Thyroid gland (tissue), 4 donors: ENCODE measurements at regions not wholly inside any gene's neighbourhood (a gene's known extent, or its start where the extent isn't known, plus 50 kb on each side); places are given as distances from the start of the nearest gene placed in this dataset.
"Not testable (repeated sequence)": the region's sequence is repeated elsewhere in the genome, so short reads cannot be mapped to it uniquely, and the experiment has no call there.

Experiments
- DNase-seq, 2 donors: peaks; one replicate each; pipeline ENCODE4 v3.0.0-alpha.2; 2019
- H3K27ac ChIP-seq, 3 donors: fragments of 200-600 bp; sonication (generic); 1 replicate in 2 of 3; 2 replicates in 1 of 3; pipeline ENCODE4 v1.5.1; 2016 to 2019; ENCODE audit warnings: mild to moderate bottlenecking in 1 of 3, moderate library complexity in 1 of 3
- H3K27me3 ChIP-seq: fragments of 200-600 bp; sonication (generic); one replicate; pipeline ENCODE4 v1.5.1; 2019
- H3K36me3 ChIP-seq, 2 donors: fragments of 200-600 bp; sonication (generic); one replicate each; pipeline ENCODE4 v1.5.1; 2016 to 2019
- H3K4me1 ChIP-seq, 2 donors: fragments of 200-600 bp; sonication (generic); one replicate each; pipeline ENCODE4 v1.5.1; 2017 to 2019
- H3K4me3 ChIP-seq, 3 donors: fragments of 200-600 bp; sonication (generic); replicated peaks in 1 of 3; 1 replicate in 2 of 3; 2 replicates in 1 of 3; pipeline ENCODE4 v1.5.1; 2016; ENCODE audit warnings: mild to moderate bottlenecking in 1 of 3
- H3K9me3 ChIP-seq: fragments of 200-600 bp; sonication (generic); one replicate; pipeline ENCODE4 v1.5.1; 2017
- CTCF ChIP-seq, 6 experiments: fragments of 200-600 bp in 3 of 6; fragments of 450-650 bp in 3 of 6; sonication (generic) in 3 of 6; IDR thresholded peaks; one replicate each; pipeline ENCODE4 v1.5.1; 2016 to 2019; ENCODE audit warnings: antibody characterized with exemption in 6 of 6, mild to moderate bottlenecking in 2 of 6, inconsistent platforms in 1 of 6, moderate library complexity in 1 of 6
- POLR2A ChIP-seq, 2 donors: fragments of 450-650 bp; IDR thresholded peaks; one replicate each; pipeline ENCODE4 v1.6.1; 2017; ENCODE audit warnings: antibody characterized with exemption in 2 of 2, mild to moderate bottlenecking in 2 of 2, moderate library complexity in 1 of 2
- WGBS, 2 donors: methylation state at CpG; one replicate each; pipeline ENCODE4 v1.1.5; 2017; 5-methylcytosine and 5-hydroxymethylcytosine counted together
- intact Hi-C: fragments of 100-400 bp; cut with DNase I; formaldehyde crosslinking; loops from one replicate; pipeline ENCODE4 v1.15.1; 2023

GRCh38 chr5:32859211-32859641, 148.1 kb downstream of the NPR3 start:
- H3K9me3 ChIP-seq = no peaks in the 10 kb centered on the region
- H3K4me1 ChIP-seq = no peaks in the 10 kb centered on the region
- no peaks in the 10 kb centered on the region for H3K27me3 ChIP-seq
- H3K27ac ChIP-seq = no peak overlapping the region
- DNase-seq = no peak
- no peak overlapping the region for H3K4me3 ChIP-seq
- no peak for TF ChIP-seq POLR2A (IDR thresholded peaks at IDR 0.05)
- no peak for TF ChIP-seq CTCF (IDR thresholded peaks at IDR 0.05)
- intact Hi-C loops = no loop called here
- H3K36me3 ChIP-seq = no peaks in the 10 kb centered on the region

- Histone ChIP-seq H3K4me3 (no peak overlapping the region), H3K27ac (no peak overlapping the region), H3K9me3 (no peaks in the 10 kb centered on the region), H3K27me3 (no peaks in the 10 kb centered on the region), H3K36me3 (no peaks in the 10 kb centered on the region), H3K4me1 (no peaks in the 10 kb centered on the region)
- WGBS, 2 donors = 73 to 75% methylated on average over 5 of the region's 5 CpGs
- TF ChIP-seq CTCF (IDR thresholded peaks at IDR 0.05) (no peak), POLR2A (IDR thresholded peaks at IDR 0.05) (no peak)
- intact Hi-C loops = no loop called here
- no peak for DNase-seq
Measured at GRCh38 chr5:32865475-32865874, 154.4 kb downstream of the NPR3 start.

GRCh38 chr5:32866138-32866537, 155.0 kb downstream of the NPR3 start:
- Histone ChIP-seq H3K27ac (no peak overlapping the region), H3K4me1 (no peaks in the 10 kb centered on the region), H3K4me3 (no peak overlapping the region), H3K27me3 (no peaks in the 10 kb centered on the region), H3K36me3 (no peaks in the 10 kb centered on the region), H3K9me3 (no peaks in the 10 kb centered on the region)
- TF ChIP-seq POLR2A (IDR thresholded peaks at IDR 0.05) (no peak), CTCF (IDR thresholded peaks at IDR 0.05) (no peak)
- intact Hi-C loops = no loop called here
- WGBS, 2 donors = 87 to 90% methylated on average over 1 of the region's 1 CpG
- no peak for DNase-seq

- Histone ChIP-seq H3K36me3 (no peaks in the 10 kb centered on the region), H3K4me1 (no peaks in the 10 kb centered on the region), H3K4me3 (no peak overlapping the region), H3K27ac (no peak overlapping the region), H3K27me3 (no peaks in the 10 kb centered on the region), H3K9me3 (no peaks in the 10 kb centered on the region)
- intact Hi-C loops = no loop called here
- 84 to 86% methylated on average over 3 of the region's 3 CpGs for WGBS, 2 donors
- TF ChIP-seq POLR2A (IDR thresholded peaks at IDR 0.05) (no peak), CTCF (IDR thresholded peaks at IDR 0.05) (no peak)
- no peak for DNase-seq
Measured at GRCh38 chr5:32869216-32869615, 158.1 kb downstream of the NPR3 start.

- no peak for TF ChIP-seq POLR2A (IDR thresholded peaks at IDR 0.05)
- TF ChIP-seq CTCF (IDR thresholded peaks at IDR 0.05) = no peak
- Histone ChIP-seq H3K4me3 (no peak overlapping the region), H3K9me3 (no peaks in the 10 kb centered on the region), H3K27ac (no peak overlapping the region), H3K27me3 (no peaks in the 10 kb centered on the region), H3K36me3 (no peaks in the 10 kb centered on the region), H3K4me1 (no peaks in the 10 kb centered on the region)
- WGBS, 2 donors = 18 to 32% methylated on average over 1 of the region's 1 CpG
- no peak for DNase-seq
- intact Hi-C loops = no loop called here
Measured at GRCh38 chr5:32876791-32877190, 165.7 kb downstream of the NPR3 start.

- H3K9me3 ChIP-seq, H3K36me3 ChIP-seq, DNase-seq, H3K27ac ChIP-seq, H3K27me3 ChIP-seq, H3K4me1 ChIP-seq, H3K4me3 ChIP-seq, intact Hi-C loops: not testable (repeated sequence)
- WGBS, 2 donors = 80 to 81% methylated on average over 3 of the region's 3 CpGs
Measured at GRCh38 chr5:32879364-32879763, 168.2 kb downstream of the NPR3 start.
